ENCODE measurements at regions not wholly inside any gene's neighbourhood (a gene's known extent, or its start where the extent isn't known, plus 50 kb on each side); places are given as distances from the start of the nearest gene placed in this dataset.

GRCh38 chr6:134657751-134658527 lies 292.0 kb downstream of the ALDH8A1 start:
- WGBS = 71% methylated on average over 3 of the region's 3 CpGs
- intact Hi-C loops (cut with DNase I) = no loop called here
- no peak for DNase-seq (ENCODE audit: low spot score)
- no peaks in the 10 kb centered on the region for H3K9me3 ChIP-seq
- no peaks in the 10 kb centered on the region for H3K4me1 ChIP-seq (replicated peaks)
- TF ChIP-seq POLR2AphosphoS5 (IDR thresholded peaks at IDR 0.05) (no peak), POLR2A (IDR thresholded peaks at IDR 0.05) (no peak)
- TF ChIP-seq, protein P1, sequence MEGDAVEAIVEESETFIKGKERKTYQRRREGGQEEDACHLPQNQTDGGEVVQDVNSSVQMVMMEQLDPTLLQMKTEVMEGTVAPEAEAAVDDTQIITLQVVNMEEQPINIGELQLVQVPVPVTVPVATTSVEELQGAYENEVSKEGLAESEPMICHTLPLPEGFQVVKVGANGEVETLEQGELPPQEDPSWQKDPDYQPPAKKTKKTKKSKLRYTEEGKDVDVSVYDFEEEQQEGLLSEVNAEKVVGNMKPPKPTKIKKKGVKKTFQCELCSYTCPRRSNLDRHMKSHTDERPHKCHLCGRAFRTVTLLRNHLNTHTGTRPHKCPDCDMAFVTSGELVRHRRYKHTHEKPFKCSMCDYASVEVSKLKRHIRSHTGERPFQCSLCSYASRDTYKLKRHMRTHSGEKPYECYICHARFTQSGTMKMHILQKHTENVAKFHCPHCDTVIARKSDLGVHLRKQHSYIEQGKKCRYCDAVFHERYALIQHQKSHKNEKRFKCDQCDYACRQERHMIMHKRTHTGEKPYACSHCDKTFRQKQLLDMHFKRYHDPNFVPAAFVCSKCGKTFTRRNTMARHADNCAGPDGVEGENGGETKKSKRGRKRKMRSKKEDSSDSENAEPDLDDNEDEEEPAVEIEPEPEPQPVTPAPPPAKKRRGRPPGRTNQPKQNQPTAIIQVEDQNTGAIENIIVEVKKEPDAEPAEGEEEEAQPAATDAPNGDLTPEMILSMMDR (IDR thresholded peaks at IDR 0.05) = no peak
- H3K27me3 ChIP-seq (replicated peaks; ENCODE audit: insufficient read depth) = no peaks in the 10 kb centered on the region
- H3K36me3 ChIP-seq = no peaks in the 10 kb centered on the region
- no peak overlapping the region for H3K4me3 ChIP-seq
- H3K27ac ChIP-seq = no peak overlapping the region

- H3K27me3 ChIP-seq (replicated peaks; ENCODE audit: insufficient read depth) = no peaks in the 10 kb centered on the region
- H3K4me3 ChIP-seq = no peak overlapping the region
- TF ChIP-seq POLR2AphosphoS5 (IDR thresholded peaks at IDR 0.05) (no peak), POLR2A (IDR thresholded peaks at IDR 0.05) (no peak)
- TF ChIP-seq, protein P1 (IDR thresholded peaks at IDR 0.05) = no peak
- no peak for DNase-seq (ENCODE audit: low spot score)
- 79% methylated on average over 3 of the region's 3 CpGs for WGBS
- H3K9me3 ChIP-seq = no peaks in the 10 kb centered on the region
- no peak overlapping the region for H3K27ac ChIP-seq
- intact Hi-C loops (cut with DNase I) = no loop called here
- no peaks in the 10 kb centered on the region for H3K36me3 ChIP-seq
- H3K4me1 ChIP-seq (replicated peaks) = no peaks in the 10 kb centered on the region
These were observed 292.6 kb downstream of the ALDH8A1 start for GRCh38 chr6:134657343-134657742.

DNA sequence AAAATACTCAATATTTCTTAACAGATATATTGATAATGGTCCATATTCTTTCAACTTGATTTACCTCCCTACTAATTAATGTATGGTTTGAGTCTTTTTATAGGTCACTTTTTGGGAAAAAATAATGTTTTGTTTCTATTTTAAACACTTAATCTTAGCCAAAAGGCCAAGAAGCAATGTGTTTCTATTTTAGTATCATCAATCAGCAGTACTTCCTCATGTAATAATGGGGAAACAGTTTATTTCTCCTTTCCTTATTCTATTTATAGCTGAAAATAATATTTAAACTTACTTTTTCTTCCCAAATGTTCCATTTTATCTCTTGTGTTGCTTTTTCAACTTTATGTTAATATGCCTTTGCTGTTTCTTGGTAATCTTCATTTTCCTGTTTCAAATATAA lies 295.1 kb downstream of the ALDH8A1 start:
- Histone ChIP-seq H3K4me1 (replicated peaks) (no peaks in the 10 kb centered on the region), H3K9me3 (no peaks in the 10 kb centered on the region), H3K27ac (no peak overlapping the region), H3K36me3 (no peaks in the 10 kb centered on the region), H3K27me3 (replicated peaks; ENCODE audit: insufficient read depth) (no peaks in the 10 kb centered on the region), H3K4me3 (no peak overlapping the region)
- intact Hi-C loops (cut with DNase I) = no loop called here
- DNase-seq (ENCODE audit: low spot score) = no peak
- TF ChIP-seq POLR2AphosphoS5 (IDR thresholded peaks at IDR 0.05) (no peak), POLR2A (IDR thresholded peaks at IDR 0.05) (no peak)
- TF ChIP-seq, protein P1 (IDR thresholded peaks at IDR 0.05) = no peak

- H3K4me3 ChIP-seq = no peak overlapping the region
- 87% methylated on average over 3 of the region's 3 CpGs for WGBS
- TF ChIP-seq, protein P1 (IDR thresholded peaks at IDR 0.05) = no peak
- TF ChIP-seq POLR2AphosphoS5 (IDR thresholded peaks at IDR 0.05) = no peak
- no peak for TF ChIP-seq POLR2A (IDR thresholded peaks at IDR 0.05)
- H3K4me1 ChIP-seq (replicated peaks) = no peaks in the 10 kb centered on the region
- no peak overlapping the region for H3K27ac ChIP-seq
- no peaks in the 10 kb centered on the region for H3K36me3 ChIP-seq
- intact Hi-C loops (cut with DNase I) = no loop called here
- H3K27me3 ChIP-seq (replicated peaks; ENCODE audit: insufficient read depth) = no peaks in the 10 kb centered on the region
- no peak for DNase-seq (ENCODE audit: low spot score)
- H3K9me3 ChIP-seq = no peaks in the 10 kb centered on the region
These were observed 298.4 kb downstream of the ALDH8A1 start for GRCh38 chr6:134651519-134651918.

DNA sequence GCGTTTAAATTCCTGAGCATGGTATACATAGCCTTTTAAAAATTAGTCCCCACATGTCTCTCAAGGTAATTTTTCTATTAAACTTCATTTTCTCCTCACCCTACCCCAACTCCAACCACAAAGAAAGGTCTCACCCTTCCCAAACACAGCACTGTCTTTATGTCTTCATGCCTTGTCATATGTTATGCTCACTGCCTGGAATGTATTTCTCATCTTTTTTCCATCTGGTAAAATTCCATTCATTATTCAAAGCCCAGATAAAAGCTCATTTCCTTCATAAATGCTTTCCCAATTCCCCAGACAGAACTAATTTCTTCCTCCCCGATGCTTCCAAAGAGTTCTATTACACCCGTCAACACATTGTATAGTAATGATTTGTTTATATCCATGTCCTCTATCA lies 302.0 kb downstream of the ALDH8A1 start:
- Histone ChIP-seq H3K4me3 (no peak overlapping the region), H3K27me3 (replicated peaks; ENCODE audit: insufficient read depth) (no peaks in the 10 kb centered on the region), H3K4me1 (replicated peaks) (no peaks in the 10 kb centered on the region), H3K27ac (no peak overlapping the region), H3K9me3 (no peaks in the 10 kb centered on the region), H3K36me3 (no peaks in the 10 kb centered on the region)
- DNase-seq (ENCODE audit: low spot score) = no peak
- TF ChIP-seq, protein P1 (IDR thresholded peaks at IDR 0.05) = no peak
- intact Hi-C loops (cut with DNase I) = loop anchor here (10.0 kb wide), 1 partner anchor 227 kb away; no protein-coding TSS in a partner anchor
- WGBS = 78% methylated on average over 3 of the region's 3 CpGs

Measured in prostate gland (tissue), 2 donors.